GM20000 (cell line): ENCODE measurements at regions not wholly inside any gene's neighbourhood (a gene's known extent, or its start where the extent isn't known, plus 50 kb on each side); places are given as distances from the start of the nearest gene placed in this dataset.

Experiments used
- DNase-seq: peaks from one replicate; pipeline ENCODE4 v3.0.0; 2012; ENCODE audit warnings: low spot score
- CTCF ChIP-seq: IDR thresholded peaks from 2 replicates; pipeline ENCODE4 v1.5.1; 2012; ENCODE audit warnings: mild to moderate bottlenecking, control low read depth; ENCODE audit errors: extremely low read depth, missing control alignments

GRCh38 chr11:28833670-28834069, 725.5 kb downstream of the METTL15 start:
- DNase-seq, result no peak
- TF ChIP-seq CTCF, result no peak

GRCh38 chr11:28833169-28833568, 725.0 kb downstream of the METTL15 start:
- TF ChIP-seq CTCF, result no peak
- DNase-seq, result no peak

DNA sequence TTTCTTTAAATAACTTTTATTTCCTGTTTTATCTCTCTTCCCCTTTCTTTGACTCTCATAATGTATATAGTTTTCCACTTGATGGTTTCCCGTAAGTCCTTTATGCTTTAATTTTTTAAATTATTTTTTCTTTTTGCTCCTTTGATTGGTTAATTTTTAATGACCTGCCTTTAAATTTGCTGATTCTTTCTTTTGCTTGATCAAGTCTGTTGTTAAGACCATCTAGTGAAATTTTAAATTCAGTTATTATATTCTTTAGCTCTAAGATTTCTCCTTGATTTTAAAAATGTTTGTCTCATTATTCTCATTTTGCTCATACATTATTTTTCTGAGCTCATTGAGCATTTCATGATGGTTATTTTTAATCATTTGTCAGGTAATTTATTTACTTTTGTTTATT, 718.6 kb downstream of the METTL15 start:
- no peak for TF ChIP-seq CTCF
- DNase-seq, result no peak

DNA sequence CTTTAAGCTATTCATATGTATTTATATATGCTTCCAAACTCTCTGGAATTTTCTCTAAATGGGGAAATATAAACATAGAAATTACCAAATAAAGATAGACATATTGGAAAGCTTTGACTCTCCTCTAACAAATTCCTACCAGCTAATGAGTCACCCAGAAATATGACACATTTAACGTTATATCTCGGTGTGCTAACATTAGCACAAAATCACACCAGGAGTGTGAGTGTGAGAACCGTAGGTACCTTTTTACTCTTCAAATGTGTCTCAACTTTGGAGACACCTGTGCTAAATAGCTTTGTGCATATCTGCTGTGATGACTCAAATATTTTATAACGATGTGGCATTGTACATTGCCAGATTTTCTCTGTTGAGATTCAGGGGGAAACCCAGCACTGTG, 714.4 kb downstream of the METTL15 start:
- DNase-seq, result no peak
- TF ChIP-seq CTCF, result no peak

DNA sequence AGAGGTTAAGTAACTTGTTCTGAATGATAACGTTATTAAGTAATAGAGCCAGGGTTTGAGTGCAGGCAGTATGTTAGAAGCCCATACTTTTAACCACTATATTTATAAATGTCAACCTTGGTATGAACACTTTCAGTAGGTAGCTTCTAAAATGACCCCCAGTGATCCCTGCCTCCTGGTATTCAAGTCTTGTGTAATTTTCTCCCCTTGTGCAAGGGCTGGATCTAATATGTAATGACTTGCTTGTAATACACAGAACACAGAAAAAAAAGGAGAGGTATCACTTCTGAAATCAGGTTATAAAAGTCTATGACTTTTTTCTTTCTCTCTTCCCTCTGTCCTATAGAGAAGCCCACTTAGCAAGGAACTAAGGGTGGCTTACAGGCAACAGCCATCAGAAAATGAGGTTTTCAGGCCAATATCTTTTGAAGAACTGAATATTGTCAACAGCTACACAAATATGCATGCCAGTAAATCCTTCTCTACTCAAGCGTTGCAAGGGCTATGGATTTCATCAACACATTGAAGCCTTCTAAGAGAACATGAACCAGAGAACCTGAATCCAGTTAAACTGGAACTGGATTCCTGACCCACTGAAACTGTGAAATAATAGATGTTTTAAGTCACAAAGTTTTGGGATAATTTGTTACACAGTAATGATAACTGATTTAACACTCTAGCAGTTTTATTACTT, 712.3 kb downstream of the METTL15 start:
- no peak for TF ChIP-seq CTCF
- DNase-seq, result no peak

DNA sequence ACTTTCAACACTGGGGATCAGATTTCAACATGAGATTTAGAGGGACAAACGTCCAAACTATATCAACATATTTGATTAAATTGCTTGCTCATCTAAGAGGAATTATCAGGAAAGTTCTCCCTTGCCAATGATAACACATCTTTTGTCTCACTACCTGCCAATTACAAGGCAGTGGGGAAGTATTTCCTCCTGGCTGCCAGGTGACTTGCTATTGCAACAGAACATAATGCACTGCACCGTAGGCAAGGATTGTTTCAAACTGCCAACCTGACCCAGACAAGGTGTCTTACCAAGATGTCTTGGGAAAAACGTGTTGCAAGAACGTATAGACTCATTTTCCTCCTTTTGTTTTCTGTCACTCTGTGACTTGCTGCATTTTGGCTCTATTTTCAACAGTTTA, 711.6 kb downstream of the METTL15 start:
- TF ChIP-seq CTCF, result no peak

DNA sequence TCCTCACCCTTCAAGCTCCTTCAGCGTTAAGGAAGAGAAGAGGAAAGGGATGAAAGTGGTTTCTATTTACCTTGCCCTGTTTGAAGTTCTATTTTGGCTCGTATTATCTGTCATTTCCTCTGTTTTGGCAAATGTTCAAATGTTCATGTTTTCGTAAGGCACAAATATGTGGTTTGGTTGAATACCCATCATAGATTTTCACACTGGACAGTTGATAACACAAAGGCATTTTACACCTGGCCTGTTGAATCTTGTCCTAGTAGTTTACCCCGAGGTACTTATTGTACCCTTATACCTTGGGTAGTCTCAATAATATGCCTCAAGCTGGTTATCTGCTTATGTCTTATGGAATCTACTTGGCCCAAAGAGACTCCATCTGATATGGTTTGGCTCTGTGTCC, 706.9 kb downstream of the METTL15 start:
- no peak for TF ChIP-seq CTCF
- DNase-seq, result no peak

More for the DNA sequence above, 711.6 kb downstream of the METTL15 start:
- no peak for DNase-seq
